Putamen (tissue), 1 donor: ENCODE measurements at regions not wholly inside any gene's neighbourhood (a gene's known extent, or its start where the extent isn't known, plus 50 kb on each side); places are given as distances from the start of the nearest gene placed in this dataset.

Experiments
- DNase-seq: peaks from one replicate; pipeline ENCODE4 v3.0.0-alpha.2; 2016; ENCODE audit warnings: low spot score

GRCh38 chr12:93015871-93016751 is 87.0 kb upstream of the EEA1 start:
- no peak for DNase-seq

GRCh38 chr12:93016752-93017350 is 87.8 kb upstream of the EEA1 start:
- DNase-seq = peak; percentile 66

- DNase-seq = no peak
Measured at GRCh38 chr12:93018610-93019009, 89.5 kb upstream of the EEA1 start.

GRCh38 chr12:93019212-93019927 is 90.3 kb upstream of the EEA1 start:
- DNase-seq = no peak

GRCh38 chr12:93019975-93020630 is 91.0 kb upstream of the EEA1 start:
- no peak for DNase-seq

- no peak for DNase-seq
Measured at GRCh38 chr12:93020631-93021597, 91.8 kb upstream of the EEA1 start.

- DNase-seq = no peak
Measured at GRCh38 chr12:93022603-93023340, 93.7 kb upstream of the EEA1 start.

- DNase-seq = no peak
Measured at GRCh38 chr12:93025145-93026103, 96.3 kb upstream of the EEA1 start.

- no peak for DNase-seq
Measured at GRCh38 chr12:93027041-93027440, 97.9 kb upstream of the EEA1 start.

- no peak for DNase-seq
Measured at GRCh38 chr12:93029091-93029490, 100.0 kb upstream of the EEA1 start.

GRCh38 chr12:93031028-93031427 is 101.9 kb upstream of the EEA1 start:
- no peak for DNase-seq

- no peak for DNase-seq
Measured at GRCh38 chr12:93032758-93033157, 103.7 kb upstream of the EEA1 start.

GRCh38 chr12:93033948-93034347 is 104.9 kb upstream of the EEA1 start:
- DNase-seq = no peak

GRCh38 chr12:93039062-93039461 is 110.0 kb upstream of the EEA1 start:
- DNase-seq = no peak

- DNase-seq = no peak
Measured at GRCh38 chr12:93039930-93040329, 110.8 kb upstream of the EEA1 start.

- no peak for DNase-seq
Measured at GRCh38 chr12:93040367-93040766, 111.3 kb upstream of the EEA1 start.

- no peak for DNase-seq
Measured at GRCh38 chr12:93041416-93041815, 112.3 kb upstream of the EEA1 start.

- DNase-seq = no peak
Measured at GRCh38 chr12:93042283-93042682, 113.2 kb upstream of the EEA1 start.

- DNase-seq = no peak
Measured at GRCh38 chr12:93042684-93043083, 113.6 kb upstream of the EEA1 start.
